H1 (cell line): ENCODE measurements at regions not wholly inside any gene's neighbourhood (a gene's known extent, or its start where the extent isn't known, plus 50 kb on each side); places are given as distances from the start of the nearest gene placed in this dataset.

Experiments
- CTCF ChIA-PET: fragments of 300-600 bp; sonication (Branson Sonifier 250); formaldehyde crosslinking; loops from one replicate; lab custom pipeline; 2021; ENCODE audit not compliant: partially characterized antibody; lab: Charles Lee
- POLR2A ChIA-PET: fragments of 300-600 bp; sonication (Branson Sonifier 250); formaldehyde crosslinking; loops from one replicate; lab custom pipeline; 2021; ENCODE audit warnings: inconsistent platforms; ENCODE audit not compliant: partially characterized antibody; lab: Charles Lee
- DNase-seq, 2 experiments: peaks; one replicate each; pipeline versions ENCODE4 v3.0.0 to v3.0.0-alpha.2; 2010 to 2022; ENCODE audit warnings: low spot score in 2 of 2, low read depth in 1 of 2, mixed read lengths in 1 of 2
- FAIRE-seq: peaks from 2 replicates; lab custom pipeline; 2011; peaks lifted over from hg19 to GRCh38; lab: Jason Lieb, UNC
- H2AFZ ChIP-seq: 2 replicates; pipeline ENCODE4 v1.8.1; 2012; ENCODE audit warnings: low read length, inconsistent platforms
- H2AK5ac ChIP-seq: 2 replicates; pipeline ENCODE4 v1.6.1; 2013; ENCODE audit warnings: low read depth, low read length
- H2BK120ac ChIP-seq: replicated peaks from 2 replicates; pipeline ENCODE3; 2013; ENCODE audit warnings: low read depth, low read length, inconsistent platforms
- H2BK12ac ChIP-seq: 2 replicates; pipeline ENCODE4 v1.6.1; 2013; ENCODE audit warnings: low read depth, low read length
- H2BK15ac ChIP-seq: 2 replicates; pipeline ENCODE4 v1.6.1; 2013; ENCODE audit warnings: low read length
- H2BK20ac ChIP-seq: 2 replicates; pipeline ENCODE4 v1.6.1; 2013; ENCODE audit warnings: low read length
- H2BK5ac ChIP-seq: 2 replicates; pipeline ENCODE4 v1.6.1; 2013; ENCODE audit warnings: low read depth, low read length
- H3K14ac ChIP-seq: 2 replicates; pipeline ENCODE4 v1.6.1; 2013; ENCODE audit warnings: inconsistent platforms; ENCODE audit not compliant: insufficient read length
- H3K18ac ChIP-seq: 2 replicates; pipeline ENCODE4 v1.6.1; 2013; ENCODE audit warnings: low read length; ENCODE audit errors: extremely low read depth
- H3K23ac ChIP-seq: 2 replicates; pipeline ENCODE4 v1.6.1; 2013; ENCODE audit warnings: inconsistent platforms; ENCODE audit not compliant: insufficient read length
- H3K23me2 ChIP-seq: 2 replicates; pipeline ENCODE4 v1.6.1; 2013; ENCODE audit warnings: low read depth, low read length
- H3K27ac ChIP-seq: 2 replicates; pipeline ENCODE4 v1.6.1; 2011; ENCODE audit warnings: low read depth, low read length, inconsistent platforms
- H3K27me3 ChIP-seq, 4 experiments: replicated peaks in 1 of 4; 1 replicate in 1 of 4; 2 replicates in 3 of 4; pipeline versions ENCODE4 v1.6.1 to v1.8.1; 2011 to 2013; ENCODE audit warnings: low read length in 3 of 4, mild to moderate bottlenecking in 3 of 4, inconsistent platforms in 2 of 4, mixed read lengths in 2 of 4, moderate library complexity in 1 of 4; ENCODE audit not compliant: control insufficient read depth in 3 of 4, insufficient read depth in 3 of 4; ENCODE audit errors: extremely low read depth in 1 of 4
- H3K36me3 ChIP-seq, 4 experiments: 2 replicates each; pipeline versions ENCODE4 v1.6.1 to v1.8.1; 2011 to 2013; ENCODE audit warnings: mild to moderate bottlenecking in 4 of 4, low read length in 3 of 4, moderate library complexity in 2 of 4, control low read depth in 1 of 4, inconsistent platforms in 1 of 4; ENCODE audit not compliant: insufficient read depth in 4 of 4, control insufficient read depth in 2 of 4
- H3K4ac ChIP-seq: replicated peaks from 2 replicates; pipeline ENCODE3; 2013; ENCODE audit warnings: low read length, low read depth, mixed read lengths, inconsistent platforms; ENCODE audit not compliant: insufficient read length
- H3K4me1 ChIP-seq, 4 experiments: replicated peaks in 1 of 4; 1 replicate in 1 of 4; 2 replicates in 3 of 4; pipeline versions ENCODE4 v1.6.1 to v1.8.1; 2011 to 2013; ENCODE audit warnings: low read length in 3 of 4, inconsistent platforms in 2 of 4, mixed read lengths in 1 of 4; ENCODE audit not compliant: insufficient read depth in 4 of 4, control insufficient read depth in 3 of 4
- H3K4me2 ChIP-seq, 2 experiments: 2 replicates each; pipeline versions ENCODE4 v1.6.1 to v1.8.1; 2011 to 2013; ENCODE audit warnings: low read depth in 2 of 2, low read length in 2 of 2, control low read depth in 1 of 2, inconsistent platforms in 1 of 2, mild to moderate bottlenecking in 1 of 2; ENCODE audit not compliant: insufficient read depth in 1 of 2
- H3K4me3 ChIP-seq, 4 experiments: fragments of 200-600, 300-600 bp in 1 of 4; sonication (generic), shearing (Covaris generic), sonication (Bioruptor Twin) in 1 of 4; 2 replicates each; pipeline versions ENCODE4 v1.5.1 to v1.8.1; 2011 to 2016; ENCODE audit warnings: low read length in 4 of 4, low read depth in 3 of 4, control low read depth in 2 of 4, inconsistent platforms in 2 of 4, mild to moderate bottlenecking in 2 of 4, mixed read lengths in 1 of 4, moderate library complexity in 1 of 4; ENCODE audit not compliant: insufficient read depth in 2 of 4; ENCODE audit errors: extremely low read depth in 1 of 4
- H3K56ac ChIP-seq: replicated peaks from 2 replicates; pipeline ENCODE3; 2013; ENCODE audit warnings: low read depth, mild to moderate bottlenecking, mixed read lengths, low read length, inconsistent platforms; ENCODE audit not compliant: insufficient read length
- H3K79me1 ChIP-seq: 2 replicates; pipeline ENCODE4 v1.6.1; 2013; ENCODE audit warnings: low read depth, low read length, control low read depth
- H3K79me2 ChIP-seq, 2 experiments: 2 replicates each; pipeline versions ENCODE4 v1.6.1 to v1.8.1; 2012 to 2013; ENCODE audit warnings: low read length in 2 of 2, mild to moderate bottlenecking in 2 of 2, inconsistent platforms in 1 of 2; ENCODE audit not compliant: insufficient read depth in 2 of 2, control insufficient read depth in 1 of 2
- H3K9ac ChIP-seq, 4 experiments: replicated peaks in 1 of 4; 1 replicate in 1 of 4; 2 replicates in 3 of 4; pipeline versions ENCODE4 v1.6.1 to v1.8.1; 2011 to 2013; ENCODE audit warnings: low read depth in 3 of 4, low read length in 3 of 4, control low read depth in 2 of 4, mild to moderate bottlenecking in 2 of 4, moderate library complexity in 2 of 4, inconsistent platforms in 1 of 4; ENCODE audit errors: extremely low read depth in 1 of 4
- H3K9me3 ChIP-seq, 2 experiments: 2 replicates each; pipeline versions ENCODE4 v1.6.1 to v1.8.1; 2012 to 2013; ENCODE audit warnings: mild to moderate bottlenecking in 2 of 2, moderate library complexity in 2 of 2, control low read depth in 1 of 2, inconsistent platforms in 1 of 2, low read depth in 1 of 2, low read length in 1 of 2, mixed read lengths in 1 of 2; ENCODE audit not compliant: insufficient read depth in 2 of 2
- H4K20me1 ChIP-seq, 2 experiments: replicated peaks in 1 of 2; 2 replicates each; pipeline versions ENCODE3 to v1.8.1; 2011 to 2013; ENCODE audit warnings: inconsistent platforms in 2 of 2, low read length in 2 of 2, mild to moderate bottlenecking in 1 of 2; ENCODE audit not compliant: insufficient read depth in 2 of 2, control insufficient read depth in 1 of 2
- H4K5ac ChIP-seq: 2 replicates; pipeline ENCODE4 v1.6.1; 2013; ENCODE audit warnings: low read length, low read depth, mixed read lengths, inconsistent platforms; ENCODE audit not compliant: insufficient read length
- H4K8ac ChIP-seq: 2 replicates; pipeline ENCODE4 v1.8.0; 2013; ENCODE audit warnings: mild to moderate bottlenecking, moderate library complexity, low read length, inconsistent platforms; ENCODE audit not compliant: insufficient read depth; ENCODE audit errors: extremely low read depth
- H4K91ac ChIP-seq: replicated peaks from 2 replicates; pipeline ENCODE3; 2013; ENCODE audit warnings: low read length, mixed read lengths, inconsistent platforms; ENCODE audit not compliant: insufficient read length
- CBX8 ChIP-seq: fragments of 300-800, 300-1000 bp; sonication (generic); IDR thresholded peaks from 2 replicates; pipeline ENCODE4 v1.7.1; 2016; ENCODE audit warnings: low read depth, low read length, borderline replicate concordance
- CHD1 ChIP-seq: IDR thresholded peaks from 2 replicates; pipeline ENCODE4 v1.6.1; 2012; ENCODE audit warnings: low read depth, low read length, improper control_type of control experiment
- E2F6 ChIP-seq: IDR thresholded peaks from 2 replicates; pipeline ENCODE4 v1.6.1; 2012; ENCODE audit warnings: inconsistent platforms
- GTF2F1 ChIP-seq: IDR thresholded peaks from 2 replicates; pipeline ENCODE4 v1.6.1; 2012; ENCODE audit warnings: low read depth, low read length, improper control_type of control experiment, borderline replicate concordance
- KDM4A ChIP-seq: IDR thresholded peaks from one replicate; pipeline ENCODE4 v1.7.1; 2012; ENCODE audit warnings: low read depth, mild to moderate bottlenecking, moderate library complexity, low read length, inconsistent platforms; ENCODE audit not compliant: severe bottlenecking
- PHF8 ChIP-seq: fragments of 200-600 bp; sonication (generic); conservative IDR thresholded peaks from 2 replicates; pipeline ENCODE4 v1.7.1; 2012; ENCODE audit warnings: low read depth, mild to moderate bottlenecking, inconsistent platforms, low read length, moderate library complexity
- RFX5 ChIP-seq: IDR thresholded peaks from 2 replicates; pipeline ENCODE4 v1.6.1; 2011; ENCODE audit warnings: low read depth, low read length, improper control_type of control experiment, borderline replicate concordance
- SIRT6 ChIP-seq: IDR thresholded peaks from one replicate; pipeline ENCODE4 v1.7.1; 2012; ENCODE audit warnings: low read length, inconsistent platforms
- SP2 ChIP-seq: IDR thresholded peaks from 2 replicates; pipeline ENCODE4 v1.6.1; 2012; ENCODE audit warnings: mild to moderate bottlenecking, low read length, inconsistent platforms
- TEAD4 ChIP-seq: IDR thresholded peaks from 2 replicates; pipeline ENCODE4 v1.6.1; 2012; ENCODE audit warnings: low read depth, low read length, inconsistent platforms, mixed read lengths
- YY1 ChIP-seq: IDR thresholded peaks from 2 replicates; pipeline ENCODE4 v1.6.1; 2011; ENCODE audit warnings: low read depth, mild to moderate bottlenecking, low read length
- WGBS, 2 experiments: shearing (Covaris generic) in 1 of 2; methylation state at CpG; one replicate each; pipeline versions ENCODE4 v1.1.6 to v1.1.7; 2013 to 2015; ENCODE audit warnings: low lambda C conversion rate in 2 of 2, mixed read lengths in 2 of 2, inconsistent platforms in 1 of 2, low coverage in 1 of 2, missing lambda C conversion rate in 1 of 2; ENCODE audit not compliant: insufficient replicate concordance in 2 of 2, insufficient coverage in 1 of 2, insufficient read length in 1 of 2; ENCODE audit errors: extremely low coverage in 1 of 2, missing lambda C conversion rate in 1 of 2; 5-methylcytosine and 5-hydroxymethylcytosine counted together
- TF ChIP-seq, protein P1 (sequence below): IDR thresholded peaks from 2 replicates; pipeline ENCODE4 v1.6.1; 2012; ENCODE audit warnings: inconsistent platforms

GRCh38 chr14:101201535-101202151 lies 298.1 kb upstream of the RTL1 start:
- CTCF ChIA-PET, result interaction anchor here (0.8 to 1.1 kb wide), 2 partner anchors 19 to 88 kb away, joined by 3 to 4 read pairs; no protein-coding TSS in a partner anchor
- H3K36me3 ChIP-seq, result no peaks in the 10 kb centered on the region
- TF ChIP-seq GTF2F1 (no peak), KDM4A (no peak), SP2 (no peak), RFX5 (no peak), TEAD4 (no peak), PHF8 (no peak), CBX8 (no peak), E2F6 (no peak), YY1 (no peak), SIRT6 (no peak), CHD1 (no peak)
- TF ChIP-seq, protein P1, sequence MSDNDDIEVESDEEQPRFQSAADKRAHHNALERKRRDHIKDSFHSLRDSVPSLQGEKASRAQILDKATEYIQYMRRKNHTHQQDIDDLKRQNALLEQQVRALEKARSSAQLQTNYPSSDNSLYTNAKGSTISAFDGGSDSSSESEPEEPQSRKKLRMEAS, result no peak

More at GRCh38 chr14:101201535-101202151, 298.1 kb upstream of the RTL1 start:
- H2BK120ac ChIP-seq, result no peak overlapping the region
- H3K4ac ChIP-seq, result no peak overlapping the region
- H3K27me3 ChIP-seq, result no peaks in the 10 kb centered on the region
- no peak overlapping the region for H3K18ac ChIP-seq
- no peak overlapping the region for H4K5ac ChIP-seq
- no peak overlapping the region for H3K27ac ChIP-seq
- no peak overlapping the region for H4K91ac ChIP-seq
- FAIRE-seq (no peak), DNase-seq (peak in 1 of 2 experiments; percentile 14)
- H4K8ac ChIP-seq, result no peak overlapping the region
- H2BK12ac ChIP-seq, result no peak overlapping the region
- H3K23me2 ChIP-seq, result no peaks in the 10 kb centered on the region
- H3K9ac ChIP-seq, result no peak overlapping the region
- H2BK5ac ChIP-seq, result no peak overlapping the region
- H3K56ac ChIP-seq, result no peak overlapping the region
- H3K4me3 ChIP-seq, result no peak overlapping the region
- WGBS, 2 experiments, result 94% methylated on average over 18 of the region's 18 CpGs; no CpG with 5 or more reads in 1 of the 2 experiments
- H3K4me2 ChIP-seq, result no peak overlapping the region
- H2BK15ac ChIP-seq, result no peak overlapping the region
- H3K79me1 ChIP-seq, result no peaks in the 10 kb centered on the region
- H4K20me1 ChIP-seq, result no peaks in the 10 kb centered on the region
- peaks cover 0 to 11% (median 2%) of the 10 kb centered on the region in 4 experiments; a peak in 1 of 7 replicates for H3K4me1 ChIP-seq
- H2AFZ ChIP-seq, result no peak overlapping the region
- no peaks in the 10 kb centered on the region for H3K79me2 ChIP-seq
- no peak overlapping the region for H2AK5ac ChIP-seq
- no peak overlapping the region for H3K23ac ChIP-seq
- H3K9me3 ChIP-seq, result peaks cover 0 to 3% of the 10 kb centered on the region in 2 experiments; a peak in 2 of 4 replicates
- POLR2A ChIA-PET, result no interaction called here
- no peak overlapping the region for H3K14ac ChIP-seq
- H2BK20ac ChIP-seq, result no peak overlapping the region
